ENCODE measurements at regions not wholly inside any gene's neighbourhood (a gene's known extent, or its start where the extent isn't known, plus 50 kb on each side); places are given as distances from the start of the nearest gene placed in this dataset.

DNA sequence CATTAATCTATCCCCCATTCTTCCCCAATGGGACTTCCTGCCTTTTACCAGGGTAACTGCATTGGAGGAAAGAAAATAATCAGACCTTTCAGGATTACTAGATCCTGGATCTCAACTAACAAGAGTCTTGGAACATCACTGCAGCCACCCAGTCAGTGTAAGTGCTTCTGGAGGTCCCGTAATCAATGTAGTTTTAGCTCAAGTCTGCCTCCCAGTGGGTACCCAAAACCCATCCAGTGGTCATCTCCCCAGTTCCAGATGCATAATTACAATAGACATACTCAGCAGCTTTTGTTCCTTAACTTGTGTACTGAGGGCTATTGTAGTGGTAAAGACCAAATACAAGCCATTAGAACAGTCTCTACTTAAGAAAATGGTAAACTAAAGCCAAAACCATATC is 319.1 kb downstream of the GPATCH2 start:
- no peak for DNase-seq

- no peak for DNase-seq
Observed at GRCh38 chr1:217311269-217311668, 319.6 kb downstream of the GPATCH2 start.

DNA sequence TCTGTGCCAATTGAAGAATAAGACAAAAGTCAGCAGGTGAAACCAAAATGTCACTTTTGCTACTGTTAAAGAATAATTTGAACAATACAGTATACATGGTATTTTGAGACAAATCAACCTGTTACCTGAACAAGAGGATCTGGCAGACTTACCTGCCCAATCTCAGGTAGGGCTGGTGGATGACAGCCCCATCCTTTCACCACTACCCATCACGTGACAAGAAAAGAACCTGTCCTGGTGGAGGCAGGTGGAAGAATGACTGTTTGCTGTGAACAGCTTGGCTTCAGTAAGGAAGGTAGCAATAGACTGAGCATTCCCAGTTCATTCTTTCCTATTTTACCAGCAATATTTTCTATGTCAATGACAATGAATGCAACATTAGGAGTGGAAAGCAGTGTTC is 349.6 kb downstream of the GPATCH2 start:
- DNase-seq = no peak

DNA sequence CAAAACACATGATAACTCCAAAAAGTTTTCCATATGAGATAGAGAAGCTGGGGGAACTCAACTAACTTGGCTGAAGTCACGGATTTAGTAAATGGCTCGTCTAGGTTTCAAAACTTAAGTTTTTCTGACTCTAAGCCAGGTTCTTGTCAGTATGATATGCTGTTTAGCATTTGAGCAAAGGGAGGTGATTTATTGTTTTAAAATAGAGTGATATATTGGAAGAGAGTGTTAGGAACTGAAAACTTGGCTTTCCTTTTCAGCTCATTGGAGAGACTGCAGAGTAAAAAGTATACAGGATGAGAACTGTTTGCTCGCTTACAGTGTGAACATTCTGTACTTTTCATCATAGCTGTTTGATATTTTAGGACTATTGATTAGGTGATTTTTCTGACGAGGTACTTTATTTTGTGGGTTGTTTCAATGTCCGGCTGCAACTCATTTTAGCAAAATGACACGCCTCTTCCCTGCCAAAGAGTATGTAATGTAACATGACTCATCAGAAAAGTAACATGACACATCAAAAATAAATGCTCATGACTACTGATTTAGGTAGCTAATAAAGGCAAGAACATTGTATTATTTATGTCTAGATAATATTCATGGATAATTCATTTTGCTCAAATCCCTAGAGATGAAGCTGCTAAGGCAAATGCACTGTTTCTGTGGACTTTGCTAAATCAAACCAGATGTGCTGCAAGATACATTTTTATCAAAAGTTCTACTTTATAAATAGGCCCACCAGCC is 355.1 kb downstream of the GPATCH2 start:
- no peak for DNase-seq

DNA sequence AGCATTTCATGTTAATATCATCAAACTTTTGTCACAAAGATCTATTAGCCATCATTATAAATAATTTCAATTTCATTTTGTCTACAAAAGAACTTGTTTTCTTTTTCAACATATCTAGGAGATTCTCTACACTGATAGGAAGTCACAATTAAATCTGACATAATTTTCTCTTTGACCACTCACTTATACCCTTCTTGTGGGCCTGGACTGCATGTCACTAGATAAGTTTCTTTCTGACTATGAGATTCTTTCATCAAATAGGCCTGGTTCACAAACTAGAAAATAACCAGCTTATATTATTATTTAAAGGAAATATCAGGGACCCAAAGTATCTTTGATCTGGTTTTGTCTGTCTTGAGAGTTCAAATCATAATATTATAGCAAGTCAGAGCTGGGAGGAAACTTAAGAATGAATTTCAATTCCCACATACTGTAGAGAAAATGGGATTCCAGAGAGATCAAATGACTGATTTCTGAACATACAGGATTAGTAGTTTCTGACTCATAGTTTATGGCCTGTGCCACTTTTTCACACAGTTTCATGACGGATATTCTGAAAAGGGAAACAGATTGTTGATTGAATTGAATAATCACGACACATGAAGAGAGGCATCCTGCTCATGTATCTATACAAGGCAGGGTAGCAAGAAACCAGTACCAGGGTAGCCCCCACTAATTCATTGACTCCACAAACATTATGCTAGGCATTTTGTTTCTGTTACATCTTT is 355.8 kb downstream of the GPATCH2 start:
- no peak for DNase-seq

GRCh38 chr1:217274416-217274815 is 356.5 kb downstream of the GPATCH2 start:
- no peak for DNase-seq

- no peak for DNase-seq
Observed at GRCh38 chr1:217273866-217274265, 357.0 kb downstream of the GPATCH2 start.

DNA sequence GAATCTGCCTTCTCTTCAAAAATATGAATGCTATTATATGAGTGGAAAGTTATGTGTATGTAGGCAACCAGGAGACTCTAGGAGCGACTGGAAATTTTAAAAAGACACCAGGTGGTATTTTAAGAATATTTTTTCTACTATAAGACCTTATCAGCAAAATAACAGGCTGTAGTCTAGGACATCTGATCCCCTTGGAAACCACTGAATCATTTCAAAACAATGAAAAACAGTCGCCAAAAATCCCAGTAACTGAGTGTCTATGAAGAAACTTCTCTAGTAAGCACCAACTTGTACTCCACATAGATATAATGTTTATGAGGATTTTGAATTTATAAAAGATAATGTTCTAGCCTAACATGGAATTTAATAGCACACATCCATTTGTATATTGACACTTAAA is 358.5 kb downstream of the GPATCH2 start:
- no peak for DNase-seq

DNA sequence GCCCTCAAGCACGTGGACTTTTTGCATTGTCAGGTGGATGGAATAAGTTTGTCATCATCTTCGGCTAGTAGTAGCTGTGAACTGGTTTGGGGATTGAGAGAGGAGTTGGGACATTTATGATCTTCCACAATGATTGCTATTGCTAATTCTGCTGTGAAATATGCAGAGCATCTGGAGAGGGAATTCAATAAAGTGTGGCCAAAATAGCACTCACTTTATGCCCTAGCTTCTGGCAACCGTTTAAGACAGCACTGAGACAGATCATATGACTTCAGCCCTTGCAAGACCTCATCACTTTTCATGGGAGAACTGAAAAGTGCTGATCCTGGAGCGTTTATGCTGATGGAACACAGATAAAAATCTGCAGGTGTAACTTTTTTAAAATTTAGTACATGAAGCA is 360.8 kb downstream of the GPATCH2 start:
- DNase-seq = no peak

DNA sequence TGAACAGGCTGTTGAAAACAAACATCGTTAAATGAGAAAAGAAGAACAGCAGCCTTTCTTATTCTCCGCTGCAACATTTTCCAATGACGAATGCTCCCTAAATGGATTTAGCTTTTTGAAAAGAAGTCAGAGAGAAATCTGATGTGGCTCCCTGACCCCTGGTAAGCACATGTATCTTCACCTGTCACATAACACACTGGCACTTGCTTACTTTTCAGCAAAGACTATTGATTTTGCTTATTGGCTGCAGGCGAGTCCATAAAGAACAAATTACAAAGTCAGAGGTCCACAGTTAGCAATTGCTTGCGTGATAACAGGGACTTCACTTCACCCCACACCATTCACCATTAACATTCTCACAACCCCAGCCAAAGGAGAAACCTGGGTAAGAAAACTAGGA is 362.8 kb downstream of the GPATCH2 start:
- DNase-seq = no peak

- no peak for DNase-seq
Observed at GRCh38 chr1:217261636-217262035, 369.3 kb downstream of the GPATCH2 start.

- DNase-seq = no peak
Observed at GRCh38 chr1:217260676-217261075, 370.2 kb downstream of the GPATCH2 start.

GRCh38 chr1:217253985-217254384 is 376.9 kb downstream of the GPATCH2 start:
- DNase-seq = no peak

DNA sequence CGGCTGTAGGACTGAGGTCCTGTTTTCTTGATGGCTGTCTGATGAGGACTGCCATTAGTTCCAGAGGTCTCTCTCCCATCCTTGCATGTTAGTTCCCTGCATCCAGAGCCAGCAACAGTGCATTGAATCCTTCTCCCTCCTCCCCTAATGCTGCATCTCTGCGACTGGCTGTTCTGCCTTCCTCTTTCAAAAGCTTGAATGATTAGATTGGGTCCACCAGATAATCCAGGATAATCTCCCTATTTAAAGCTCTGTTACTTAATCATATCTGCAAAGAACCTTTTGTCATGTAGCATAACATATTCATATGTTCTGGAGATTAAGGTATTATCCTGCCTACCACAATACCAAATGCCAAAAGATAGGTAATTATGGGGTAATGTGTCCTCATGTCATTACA is 377.5 kb downstream of the GPATCH2 start:
- DNase-seq = no peak

DNA sequence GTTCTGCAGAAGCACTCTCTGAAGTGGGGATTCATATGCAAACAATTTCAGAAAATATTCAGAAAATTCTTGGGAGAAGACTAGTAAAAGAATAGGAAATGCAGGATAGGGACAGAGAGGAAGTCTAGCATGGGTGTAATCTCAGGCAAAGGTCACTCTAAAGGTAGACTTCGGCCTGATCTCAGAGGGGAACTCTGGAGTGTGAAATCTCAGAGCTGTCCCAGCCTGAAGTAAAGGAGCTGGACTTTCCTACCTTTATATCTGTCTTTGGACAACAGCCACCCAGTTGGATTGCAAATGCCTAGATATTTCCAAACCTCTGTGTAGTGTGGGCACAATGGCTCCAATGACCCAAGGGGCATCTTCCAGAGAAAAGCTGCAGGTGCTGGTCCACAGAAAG is 379.8 kb downstream of the GPATCH2 start:
- DNase-seq = no peak

- no peak for DNase-seq
Observed at GRCh38 chr1:217249857-217250256, 381.0 kb downstream of the GPATCH2 start.

DNA sequence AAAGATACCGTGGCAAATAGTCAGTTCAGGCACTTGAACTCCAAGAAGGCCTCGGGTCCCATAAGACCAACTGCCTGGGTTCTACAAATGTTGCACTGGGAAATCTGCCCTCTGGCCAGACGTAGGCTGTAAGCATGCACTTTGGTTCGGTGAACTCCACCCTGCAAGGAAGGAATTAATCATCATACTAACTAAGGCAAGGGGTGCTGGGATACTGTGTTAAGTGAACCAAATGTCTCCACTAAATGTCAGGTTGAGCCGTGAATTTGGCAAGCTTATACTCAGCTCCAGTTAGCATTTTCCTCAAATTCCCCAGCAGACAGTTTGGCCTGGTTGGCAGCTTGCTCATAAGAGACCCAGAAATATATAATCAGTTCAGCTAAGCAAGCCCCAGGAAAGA is 385.9 kb downstream of the GPATCH2 start:
- no peak for DNase-seq

- DNase-seq = no peak
Observed at GRCh38 chr1:217240656-217241055, 390.2 kb downstream of the GPATCH2 start.

DNA sequence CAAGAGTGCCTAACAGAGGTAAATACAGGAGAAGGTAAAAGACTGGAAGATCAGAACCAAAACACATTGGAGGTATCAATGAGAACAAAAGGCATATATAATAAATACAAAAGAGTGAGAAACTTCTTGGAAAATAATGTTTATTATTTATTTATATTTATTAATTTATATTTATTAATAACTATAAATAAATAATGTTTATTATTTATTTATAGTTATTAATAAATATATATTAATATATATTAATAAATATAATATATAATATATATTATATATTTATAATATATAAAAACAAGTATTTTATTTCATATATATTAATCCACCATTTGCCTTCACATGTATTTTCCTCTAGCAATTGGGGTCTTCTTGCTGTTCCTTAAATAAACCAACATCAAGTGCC is 391.9 kb downstream of the GPATCH2 start:
- DNase-seq = no peak

GRCh38 chr1:217230412-217230811 is 400.5 kb downstream of the GPATCH2 start:
- DNase-seq = no peak

DNA sequence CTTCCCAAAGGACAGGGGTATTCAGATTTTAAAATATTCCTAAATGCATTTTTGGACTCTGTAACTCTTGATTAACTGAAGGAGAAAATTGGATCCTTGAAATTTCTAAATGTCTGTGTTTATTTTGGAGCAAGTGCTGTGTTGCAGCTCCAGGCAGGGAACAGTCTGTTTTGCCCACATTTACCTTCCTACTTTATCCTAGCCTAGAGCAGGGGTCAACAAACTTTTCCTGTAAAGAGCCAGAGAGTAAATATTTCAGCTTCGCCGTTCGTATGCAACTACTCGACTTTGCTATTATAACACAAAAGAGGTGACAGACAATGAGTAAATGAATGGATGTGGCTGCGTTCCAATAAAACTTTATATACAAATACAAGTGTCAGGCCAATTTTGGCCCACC is 402.2 kb downstream of the GPATCH2 start:
- DNase-seq = peak; percentile 8

DNA sequence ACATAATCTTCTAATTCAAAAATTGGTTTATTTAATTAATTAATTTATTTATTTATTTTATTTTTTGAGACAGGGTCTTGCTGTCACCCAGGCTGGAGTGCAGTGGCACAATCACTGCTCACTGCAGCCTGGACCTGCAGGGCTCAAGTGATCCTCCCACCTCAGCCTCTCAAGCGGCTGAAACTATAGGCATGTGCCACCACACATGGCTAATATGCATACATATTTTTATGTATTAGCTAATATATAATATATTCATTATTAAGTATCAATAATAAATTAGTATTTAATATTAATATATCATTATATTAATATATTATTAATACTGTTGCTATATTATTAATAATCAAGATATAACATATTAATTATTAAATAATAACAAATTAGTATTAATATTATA is 406.7 kb downstream of the GPATCH2 start:
- DNase-seq = no peak

DNA sequence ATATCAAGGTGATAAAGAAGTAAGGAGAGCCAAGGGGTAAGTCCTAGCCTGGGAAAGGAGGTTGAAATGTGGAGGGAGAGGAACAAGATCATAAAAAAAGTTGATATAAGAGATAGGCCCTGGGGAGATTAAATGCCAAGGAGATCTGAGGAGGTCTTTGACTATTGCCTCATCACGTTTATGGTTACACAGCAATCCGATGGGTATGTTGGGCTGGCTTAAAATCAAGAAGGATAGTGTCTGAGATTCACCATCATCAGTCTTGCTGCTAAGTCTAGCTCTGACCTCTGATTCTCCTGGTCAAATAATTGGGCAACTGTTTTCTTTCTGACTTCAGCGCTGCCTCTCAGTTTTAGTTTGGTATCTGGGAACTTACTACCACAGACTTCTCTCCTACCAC is 416.3 kb downstream of the GPATCH2 start:
- no peak for DNase-seq

DNA sequence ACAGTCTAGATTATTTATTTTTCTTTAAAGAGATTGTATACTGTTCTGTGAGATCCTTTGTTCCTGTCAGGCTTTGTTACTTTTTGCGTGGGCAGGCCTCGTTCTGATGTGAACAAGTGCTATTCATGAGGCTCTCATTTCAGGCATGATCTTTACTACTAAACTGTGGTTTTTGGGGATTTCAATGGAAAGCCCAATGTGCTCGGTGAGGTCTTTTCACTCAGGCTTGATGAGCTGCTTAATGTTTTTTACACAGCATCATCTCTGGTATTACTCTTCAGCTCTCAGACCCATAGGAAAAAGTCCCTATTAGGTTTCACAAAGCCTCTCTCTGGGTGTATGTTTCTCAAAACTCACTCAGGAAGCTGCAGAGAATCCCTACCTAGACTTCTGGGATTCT is 419.4 kb downstream of the GPATCH2 start:
- DNase-seq = no peak

DNA sequence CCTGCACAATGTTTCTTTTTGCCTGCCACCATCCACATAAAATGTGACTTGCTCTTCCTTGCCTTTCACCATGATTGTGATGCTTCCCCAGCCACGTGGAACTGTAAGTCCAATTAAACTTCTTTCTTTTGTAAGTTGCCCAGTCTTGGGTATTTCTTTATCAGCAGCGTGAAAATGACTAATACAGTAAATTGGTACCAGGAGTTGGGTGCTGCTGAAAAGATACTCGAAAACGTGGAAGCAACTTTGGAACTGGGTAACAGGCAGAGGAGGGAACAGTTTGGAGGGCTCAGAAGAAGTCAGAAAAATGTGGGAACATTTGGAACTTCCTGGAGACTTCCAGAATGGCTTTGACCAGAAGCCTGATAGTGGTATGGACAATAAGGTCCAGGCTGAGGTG is 425.3 kb downstream of the GPATCH2 start:
- DNase-seq = no peak
